ENCODE measurements at regions not wholly inside any gene's neighbourhood (a gene's known extent, or its start where the extent isn't known, plus 50 kb on each side); places are given as distances from the start of the nearest gene placed in this dataset.

- Histone ChIP-seq H3K27ac (no peak overlapping the region), H3K4me2 (no peak overlapping the region), H3K9me3 (no peaks in the 10 kb centered on the region), H3K4me1 (0 out of 3 replicates have a peak, but pooled peaks cover 6% of the 10 kb centered on the region), H3K4me3 (no peak overlapping the region)
- ChIA-PET CTCF (interaction anchor here (1.0 to 4.4 kb wide), 4 partner anchors 10 to 874 kb away, joined by 4 to 20 read pairs (median 12); no protein-coding TSS in a partner anchor), POLR2A (no interaction called here)
- ATAC-seq (no peak), FAIRE-seq (no peak), DNase-seq (ENCODE audit: low read depth in 1 of 2, low spot score in 1 of 2) (no peak)
- 87% methylated on average over 5 of the region's 5 CpGs for WGBS (ENCODE audit: missing lambda C conversion rate)
- no peak for TF ChIP-seq EHMT2 (IDR thresholded peaks at IDR 0.05; ENCODE audit: low read depth)
- no peak for TF ChIP-seq SREBF2 (IDR thresholded peaks at IDR 0.05)
Measured at GRCh38 chr12:46944771-46945170, 119.0 kb upstream of the SLC38A4 start.

- Histone ChIP-seq H3K4me3 (no peak overlapping the region), H3K4me1 (0 out of 3 replicates have a peak, but pooled peaks cover 6% of the 10 kb centered on the region), H3K4me2 (no peak overlapping the region), H3K27ac (no peak overlapping the region), H3K9me3 (no peaks in the 10 kb centered on the region)
- TF ChIP-seq E2F6 (IDR thresholded peaks at IDR 0.05; ENCODE audit: borderline replicate concordance, low read depth): no peak
- TF ChIP-seq HEYL (CRISPR knock-in tag; IDR thresholded peaks at IDR 0.05): no peak
- no peak for TF ChIP-seq USF2 (IDR thresholded peaks at IDR 0.05)
- TF ChIP-seq ZNF302 (CRISPR knock-in tag; IDR thresholded peaks at IDR 0.05): no peak
- no peak for TF ChIP-seq CHD4 (IDR thresholded peaks at IDR 0.05; ENCODE audit: borderline replicate concordance)
- no peak for TF ChIP-seq HMGXB4 (CRISPR knock-in tag; IDR thresholded peaks at IDR 0.05; ENCODE audit: borderline replicate concordance)
- TF ChIP-seq GATA3 (IDR thresholded peaks at IDR 0.05; ENCODE audit: borderline replicate concordance): no peak
- TF ChIP-seq HDAC2 (IDR thresholded peaks at IDR 0.05): no peak
- no peak for TF ChIP-seq BHLHE40 (IDR thresholded peaks at IDR 0.05; ENCODE audit: low read depth, low read length)
- no peak for TF ChIP-seq JUN (IDR thresholded peaks at IDR 0.05)
- FAIRE-seq: no peak
- ATAC-seq: no peak
- POLR2A ChIA-PET: no interaction called here
- CTCF ChIA-PET: interaction anchor here (0.6 to 4.4 kb wide), 4 partner anchors 11 to 853 kb away, joined by 3 to 20 read pairs (median 11); no protein-coding TSS in a partner anchor
- no peak for DNase-seq (ENCODE audit: low read depth in 1 of 2, low spot score in 1 of 2)
- WGBS (ENCODE audit: missing lambda C conversion rate): 62% methylated on average over 3 of the region's 3 CpGs
Measured at GRCh38 chr12:46945591-46945990, 119.8 kb upstream of the SLC38A4 start.

GRCh38 chr12:46946137-46946536 is 120.3 kb upstream of the SLC38A4 start:
- DNase-seq (ENCODE audit: low read depth in 1 of 2, low spot score in 1 of 2) (no peak), ATAC-seq (no peak), FAIRE-seq (no peak)
- POLR2A ChIA-PET: no interaction called here
- 0 out of 3 replicates have a peak, but pooled peaks cover 6% of the 10 kb centered on the region for H3K4me1 ChIP-seq
- H3K9me3 ChIP-seq: no peaks in the 10 kb centered on the region
- H3K4me2 ChIP-seq: no peak overlapping the region
- TF ChIP-seq MAX (IDR thresholded peaks at IDR 0.05) (no peak), JUNB (IDR thresholded peaks at IDR 0.05) (no peak), USF2 (IDR thresholded peaks at IDR 0.05) (no peak)
- H3K4me3 ChIP-seq: no peak overlapping the region
- no peak overlapping the region for H3K27ac ChIP-seq
- 69% methylated on average over 2 of the region's 2 CpGs for WGBS (ENCODE audit: missing lambda C conversion rate)
- CTCF ChIA-PET: interaction anchor here (2.9 to 4.4 kb wide), 2 partner anchors 12 to 821 kb away, joined by 19 to 20 read pairs; no protein-coding TSS in a partner anchor

GRCh38 chr12:46948936-46949545 is 123.2 kb upstream of the SLC38A4 start:
- DNase-seq (ENCODE audit: low read depth in 1 of 2, low spot score in 1 of 2) (no peak), FAIRE-seq (peak; percentile 13), ATAC-seq (no peak)
- CTCF ChIA-PET: no interaction called here
- no peaks in the 10 kb centered on the region for H3K9me3 ChIP-seq
- H3K4me1 ChIP-seq: peaks cover 14% of the 10 kb centered on the region
- H3K4me2 ChIP-seq: no peak overlapping the region
- POLR2A ChIA-PET: no interaction called here
- no peak overlapping the region for H3K4me3 ChIP-seq
- 58% methylated on average over 1 of the region's 1 CpG for WGBS (ENCODE audit: missing lambda C conversion rate)
- no peak for TF ChIP-seq MAFK (IDR thresholded peaks at IDR 0.05; ENCODE audit: partially characterized antibody)
- TF ChIP-seq EP300 (IDR thresholded peaks at IDR 0.05): no peak
- TF ChIP-seq RFX5 (IDR thresholded peaks at IDR 0.05): no peak
- TF ChIP-seq MAX (IDR thresholded peaks at IDR 0.05): no peak
- TF ChIP-seq FOSB (CRISPR knock-in tag; IDR thresholded peaks at IDR 0.05): no peak
- TF ChIP-seq HOXA7 (CRISPR knock-in tag; IDR thresholded peaks at IDR 0.05): no peak
- no peak for TF ChIP-seq JUNB (IDR thresholded peaks at IDR 0.05)
- TF ChIP-seq POLR2A (IDR thresholded peaks at IDR 0.05; ENCODE audit: low read length): no peak
- no peak for TF ChIP-seq ZFP36 (IDR thresholded peaks at IDR 0.05; ENCODE audit: borderline replicate concordance, partially characterized antibody)
- TF ChIP-seq TFCP2L1 (CRISPR knock-in tag; IDR thresholded peaks at IDR 0.05): no peak
- H3K27ac ChIP-seq: no peak overlapping the region
